Activated CD4-positive, alpha-beta T cell treated with anti-CD3 and anti-CD28 coated beads, Interleukin-2, amount 50 U/mL, for 24 hours (primary cell): ENCODE measurements at regions not wholly inside any gene's neighbourhood (a gene's known extent, or its start where the extent isn't known, plus 50 kb on each side); places are given as distances from the start of the nearest gene placed in this dataset.

Experiments used
- DNase-seq, 2 donors: peaks; one replicate each; pipeline ENCODE4 v3.0.0-alpha.2; 2020; ENCODE audit warnings: low read depth in 1 of 2, low spot score in 1 of 2

- no peak for DNase-seq
These were observed 215.5 kb upstream of the LARGE1 start for GRCh38 chr22:34135749-34136148.

GRCh38 chr22:34150023-34150422 is 229.7 kb upstream of the LARGE1 start:
- no peak for DNase-seq

- no peak for DNase-seq
These were observed 239.2 kb upstream of the LARGE1 start for GRCh38 chr22:34159491-34159890.

DNA sequence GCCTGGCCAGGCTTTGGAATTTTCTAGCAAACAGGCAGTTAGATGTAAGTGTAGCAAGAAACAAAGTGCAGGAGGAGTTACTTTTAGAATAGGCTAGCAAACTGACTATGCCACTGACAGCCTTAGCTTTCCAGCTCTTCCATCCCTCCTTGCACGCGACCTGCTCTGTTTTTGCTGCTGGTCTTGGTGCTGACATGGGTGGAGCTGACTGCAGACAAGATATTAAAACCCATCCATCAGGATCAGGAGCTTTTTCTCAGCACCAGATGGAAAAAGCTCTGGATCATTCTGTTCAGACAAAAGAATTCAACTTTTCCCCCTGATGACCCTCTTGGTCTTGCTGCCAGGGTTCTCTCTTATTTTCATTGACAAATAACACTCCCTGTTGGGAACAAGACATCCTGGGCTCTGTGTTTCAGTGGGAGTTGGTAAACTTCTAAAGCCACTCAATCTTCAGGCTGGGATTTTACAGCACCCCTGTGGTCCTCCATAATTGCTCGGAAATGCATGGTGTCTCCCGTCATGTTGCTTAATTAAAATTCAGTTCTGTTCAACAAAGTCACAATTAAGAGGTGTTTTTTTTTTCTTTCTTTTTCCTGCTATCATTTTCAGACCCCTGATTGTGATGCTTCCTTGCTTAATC is 240.0 kb upstream of the LARGE1 start:
- DNase-seq, result no peak

DNA sequence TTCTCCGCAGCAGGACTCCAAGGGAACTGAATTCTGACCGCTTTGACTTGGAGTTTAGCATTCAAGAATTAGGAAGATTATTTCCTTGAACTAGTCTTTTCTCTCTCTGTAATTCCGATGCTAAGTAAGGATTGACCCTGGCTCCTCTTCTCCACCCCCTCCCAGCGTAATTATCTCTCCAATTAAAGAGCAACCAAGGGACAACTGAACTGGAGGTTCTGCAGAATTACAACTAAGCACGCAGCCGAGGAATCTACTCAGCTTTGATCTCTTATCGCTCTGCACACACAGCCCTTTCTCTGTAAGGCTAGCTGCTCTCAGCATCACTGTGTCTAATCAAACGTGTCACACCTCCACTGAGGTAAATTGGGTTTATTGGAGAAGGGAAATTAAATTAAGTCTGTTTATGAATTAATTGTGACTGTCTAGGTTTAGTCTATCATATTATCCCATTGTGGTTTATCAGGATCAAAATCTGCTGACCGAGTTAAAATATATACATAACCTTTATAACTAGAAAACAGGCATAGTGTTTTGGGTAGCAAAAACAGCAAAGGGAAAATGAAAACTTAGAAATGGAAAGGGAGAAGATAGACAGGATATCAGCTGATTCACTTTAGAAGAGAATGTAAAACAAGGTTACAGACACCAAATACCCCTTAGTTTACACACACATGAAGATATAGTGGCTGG is 241.3 kb upstream of the LARGE1 start:
- no peak for DNase-seq

DNA sequence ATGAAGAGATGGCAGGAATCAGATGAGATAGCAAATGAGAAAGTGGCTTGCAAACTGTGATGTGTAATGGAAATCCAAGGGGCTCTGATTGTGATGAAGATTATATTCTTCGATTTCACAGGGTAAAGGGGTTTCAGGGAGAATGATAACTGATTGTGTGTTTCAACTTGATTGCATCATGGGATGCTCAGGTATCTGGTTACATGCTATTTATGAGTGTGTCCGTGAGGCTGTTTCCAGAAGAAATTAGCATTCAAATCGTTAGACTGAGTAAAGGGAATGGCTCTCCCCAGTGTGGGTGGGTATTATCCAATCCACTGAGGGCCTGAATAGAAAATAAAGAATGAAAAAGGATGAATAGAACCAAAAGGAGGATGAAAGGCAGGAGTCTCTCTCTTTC is 278.7 kb upstream of the LARGE1 start:
- no peak for DNase-seq

DNA sequence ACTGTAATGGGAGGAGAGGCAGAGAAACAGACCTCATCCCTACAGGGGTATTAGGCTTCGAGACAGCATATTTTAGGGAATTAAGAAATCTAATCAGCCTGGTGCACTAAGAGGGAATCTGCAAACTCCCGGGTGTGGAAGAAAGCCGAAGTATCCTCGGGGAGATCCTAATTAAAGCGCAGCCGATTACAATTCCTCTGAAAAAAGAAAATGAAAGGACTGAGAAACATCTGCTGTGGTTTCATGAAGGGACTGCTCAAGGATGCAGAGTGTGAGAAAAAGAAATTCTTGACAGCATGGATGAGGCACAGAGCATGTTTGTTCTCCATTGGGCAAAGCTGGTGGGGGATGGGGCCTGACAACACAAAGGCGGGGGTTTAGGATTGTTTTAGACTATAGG is 290.0 kb upstream of the LARGE1 start:
- no peak for DNase-seq

DNA sequence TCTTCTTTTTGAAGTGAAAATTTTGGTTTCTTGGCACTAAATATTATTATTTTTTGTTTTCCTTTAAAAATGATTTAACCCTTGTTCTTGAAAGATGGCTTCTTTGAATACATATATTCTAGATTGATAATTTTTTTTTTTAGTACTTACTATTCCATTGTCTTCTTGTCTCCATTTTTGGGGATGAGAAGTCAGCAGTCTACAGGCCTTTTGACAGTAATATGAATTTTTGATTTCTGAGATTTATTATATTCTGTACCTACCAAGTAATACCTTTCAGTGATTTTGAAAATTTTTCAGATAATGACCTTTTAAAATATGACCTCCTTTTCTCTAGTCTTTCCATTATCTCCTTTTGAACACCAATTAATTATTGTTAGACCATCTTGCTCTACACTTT is 294.1 kb upstream of the LARGE1 start:
- no peak for DNase-seq

GRCh38 chr22:34225278-34225677 is 305.0 kb upstream of the LARGE1 start:
- no peak for DNase-seq

DNA sequence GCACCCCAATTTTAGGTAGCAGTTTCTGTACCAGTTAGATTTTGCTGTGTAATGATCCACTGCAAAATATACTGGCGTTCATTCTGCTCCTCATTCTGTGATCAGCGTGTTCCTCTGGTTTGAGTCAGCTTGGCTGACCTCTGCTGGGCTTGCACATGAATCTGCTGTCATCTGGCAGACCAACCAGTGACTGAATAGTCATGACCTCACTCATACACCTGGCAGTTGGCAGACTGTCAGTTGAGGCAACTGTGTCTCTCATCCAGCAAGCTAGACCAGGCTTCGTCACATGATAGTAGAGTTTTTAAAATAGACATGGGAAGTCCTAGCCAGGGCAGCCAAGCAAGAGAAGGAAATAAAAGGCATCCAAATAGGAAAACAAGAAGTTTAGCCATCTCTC is 316.3 kb upstream of the LARGE1 start:
- DNase-seq, result no peak

GRCh38 chr22:34239421-34239820 is 319.1 kb upstream of the LARGE1 start:
- DNase-seq, result no peak

DNA sequence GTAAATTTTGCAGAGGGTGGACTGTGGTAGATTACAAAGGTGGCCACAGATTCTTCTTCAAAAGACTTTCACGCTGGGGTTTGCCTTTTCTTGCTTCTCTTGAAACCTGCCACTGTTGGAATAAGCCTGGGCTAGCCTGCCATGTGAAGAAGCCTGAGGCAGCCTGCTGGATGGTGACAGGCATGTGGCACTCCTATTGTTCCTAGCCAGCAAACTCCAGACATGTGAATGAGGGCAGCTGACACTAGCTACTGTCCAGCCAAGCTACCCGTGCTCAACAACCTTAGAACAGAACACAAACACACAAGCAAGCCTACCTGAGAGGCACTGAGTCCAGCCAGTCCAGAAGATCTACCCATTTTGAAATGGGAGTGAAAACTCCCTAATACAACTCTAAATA is 322.7 kb upstream of the LARGE1 start:
- no peak for DNase-seq

GRCh38 chr22:34255042-34255441 is 334.8 kb upstream of the LARGE1 start:
- no peak for DNase-seq

GRCh38 chr22:34278121-34278520 is 357.8 kb upstream of the LARGE1 start:
- no peak for DNase-seq

DNA sequence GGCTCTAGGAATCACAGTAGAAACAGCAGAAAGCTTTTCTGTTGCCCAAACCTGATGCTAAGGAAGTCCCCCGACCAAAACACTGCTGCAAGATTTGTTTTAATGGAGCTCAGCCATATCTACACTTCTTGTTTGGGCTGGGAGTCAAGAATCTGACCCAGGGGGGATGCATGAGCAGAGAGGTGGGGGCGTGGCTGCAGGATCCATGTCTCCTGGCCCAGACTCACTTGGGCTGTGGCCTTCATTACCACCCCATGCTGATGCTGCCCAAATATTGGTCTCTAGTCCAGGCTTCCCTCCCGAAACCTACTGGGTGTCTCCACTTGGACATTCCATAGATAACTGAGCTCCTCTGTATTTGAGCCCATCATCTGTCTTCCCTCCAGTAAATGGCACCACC is 361.5 kb upstream of the LARGE1 start:
- DNase-seq, result no peak

DNA sequence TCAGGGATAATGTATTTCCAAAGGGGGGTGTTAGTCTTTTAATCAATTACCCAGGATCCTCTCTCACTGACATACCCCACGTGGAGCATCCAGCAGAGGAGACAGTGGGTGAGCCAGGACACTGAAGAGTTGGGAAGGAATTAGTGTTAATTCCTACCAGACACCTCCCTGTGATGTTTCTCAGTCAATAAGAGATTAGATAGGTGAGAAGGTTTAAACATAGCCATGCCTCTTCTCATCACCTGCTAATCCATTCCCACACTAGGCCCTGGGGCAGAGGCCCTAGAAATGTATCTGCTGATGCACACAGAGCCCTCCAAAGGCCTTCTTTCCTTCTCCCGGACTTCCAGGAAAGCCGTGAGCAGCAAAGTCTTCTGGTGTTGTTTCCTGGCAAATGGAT is 363.6 kb upstream of the LARGE1 start:
- DNase-seq, result no peak

DNA sequence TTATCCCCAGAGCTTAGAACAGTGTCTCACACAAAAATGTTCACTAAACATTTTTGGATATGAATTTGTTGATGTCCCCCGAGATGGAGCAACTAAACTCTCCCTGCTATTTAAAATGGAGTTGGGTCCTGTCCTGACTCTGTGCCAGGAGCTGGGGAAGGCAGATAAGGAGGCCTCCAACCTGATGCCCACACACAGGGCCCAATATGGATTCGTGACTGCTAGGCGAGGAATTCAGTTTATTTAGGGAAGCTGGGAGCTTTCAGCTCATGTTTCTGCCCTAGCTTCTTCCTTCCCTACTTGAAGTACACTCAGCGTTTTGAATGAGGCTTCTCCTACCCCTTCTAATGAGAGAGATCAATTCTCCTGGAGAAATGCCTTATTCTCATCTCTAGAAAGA is 373.0 kb upstream of the LARGE1 start:
- DNase-seq, result no peak

GRCh38 chr22:34294476-34294875 is 374.2 kb upstream of the LARGE1 start:
- no peak for DNase-seq

DNA sequence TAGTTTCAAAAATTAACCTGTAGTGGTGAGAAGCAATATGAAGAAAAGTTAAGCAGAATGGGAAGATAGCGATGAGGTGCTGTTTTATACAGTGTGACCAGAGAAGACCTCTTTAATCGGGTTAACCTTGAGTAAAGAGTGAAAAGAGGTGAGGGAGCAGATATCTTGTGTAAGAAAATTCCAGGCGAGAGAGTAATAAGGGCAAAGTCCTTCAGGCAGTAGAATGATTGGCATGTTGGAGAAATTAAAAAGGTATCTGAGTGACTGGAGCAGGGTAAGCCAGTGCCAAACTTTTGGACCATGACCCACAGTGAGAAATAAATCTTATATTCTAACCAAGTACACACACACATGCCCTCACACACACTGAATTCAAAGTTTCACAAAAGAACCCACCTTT is 374.7 kb upstream of the LARGE1 start:
- no peak for DNase-seq

DNA sequence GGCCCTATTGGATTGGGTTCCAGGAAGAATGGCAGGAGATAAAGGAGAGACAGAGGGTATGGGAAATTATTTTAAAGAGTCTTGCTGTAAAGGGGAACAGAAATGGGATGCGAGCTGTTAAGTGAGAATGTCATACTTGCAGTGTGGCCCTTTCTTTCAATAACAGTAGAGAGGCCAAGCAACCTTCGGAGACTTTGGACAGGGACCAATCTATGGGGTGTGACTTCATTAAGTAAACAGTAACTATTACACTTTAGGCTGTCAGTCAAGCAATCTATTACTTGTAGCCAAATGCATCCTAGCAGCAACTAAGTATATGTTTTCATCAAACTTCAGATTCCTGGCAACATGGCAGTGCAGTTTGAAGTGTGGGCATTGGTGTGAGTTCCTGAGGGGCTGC is 376.2 kb upstream of the LARGE1 start:
- DNase-seq, result no peak

- no peak for DNase-seq
These were observed 377.4 kb upstream of the LARGE1 start for GRCh38 chr22:34297536-34298120.

- no peak for DNase-seq
These were observed 379.2 kb upstream of the LARGE1 start for GRCh38 chr22:34299496-34299895.

- no peak for DNase-seq
These were observed 381.3 kb upstream of the LARGE1 start for GRCh38 chr22:34301569-34301968.
